C4-2B (cell line): ENCODE measurements at regions not wholly inside any gene's neighbourhood (a gene's known extent, or its start where the extent isn't known, plus 50 kb on each side); places are given as distances from the start of the nearest gene placed in this dataset.

ENCODE experiments used
- H3K27ac ChIP-seq: fragments of 450-650 bp; 2 replicates; pipeline ENCODE4 v1.5.1; 2017
- ZFX ChIP-seq: fragments of 450-650 bp; IDR thresholded peaks from 2 replicates; pipeline ENCODE4 v1.6.1; 2017
- TF ChIP-seq, protein P1 (sequence below): fragments of 450-650 bp; conservative IDR thresholded peaks from 2 replicates; pipeline ENCODE4 v1.5.1; 2017; ENCODE audit warnings: mild to moderate bottlenecking

DNA sequence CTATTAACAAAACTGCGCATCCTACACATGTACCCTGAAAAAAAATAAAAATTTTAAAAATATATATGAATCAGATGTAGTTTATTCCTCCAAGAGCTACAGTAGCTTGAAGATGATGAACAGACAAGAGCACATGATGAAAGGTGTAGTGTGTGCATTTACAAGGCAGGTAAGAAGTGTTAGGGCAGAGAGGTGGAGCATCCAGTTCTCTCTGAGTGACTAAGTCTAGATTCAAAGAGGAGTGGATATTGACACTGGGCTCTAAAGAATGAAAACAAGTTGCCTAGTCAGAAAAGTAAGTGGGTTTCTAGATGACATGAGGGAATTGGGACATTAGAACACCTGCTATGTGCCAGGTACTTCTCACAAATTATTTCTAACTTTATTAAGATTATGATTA lies 76.0 kb upstream of the CARD18 start:
- no peak overlapping the region for H3K27ac ChIP-seq
- no peak for TF ChIP-seq ZFX
- TF ChIP-seq, protein P1, sequence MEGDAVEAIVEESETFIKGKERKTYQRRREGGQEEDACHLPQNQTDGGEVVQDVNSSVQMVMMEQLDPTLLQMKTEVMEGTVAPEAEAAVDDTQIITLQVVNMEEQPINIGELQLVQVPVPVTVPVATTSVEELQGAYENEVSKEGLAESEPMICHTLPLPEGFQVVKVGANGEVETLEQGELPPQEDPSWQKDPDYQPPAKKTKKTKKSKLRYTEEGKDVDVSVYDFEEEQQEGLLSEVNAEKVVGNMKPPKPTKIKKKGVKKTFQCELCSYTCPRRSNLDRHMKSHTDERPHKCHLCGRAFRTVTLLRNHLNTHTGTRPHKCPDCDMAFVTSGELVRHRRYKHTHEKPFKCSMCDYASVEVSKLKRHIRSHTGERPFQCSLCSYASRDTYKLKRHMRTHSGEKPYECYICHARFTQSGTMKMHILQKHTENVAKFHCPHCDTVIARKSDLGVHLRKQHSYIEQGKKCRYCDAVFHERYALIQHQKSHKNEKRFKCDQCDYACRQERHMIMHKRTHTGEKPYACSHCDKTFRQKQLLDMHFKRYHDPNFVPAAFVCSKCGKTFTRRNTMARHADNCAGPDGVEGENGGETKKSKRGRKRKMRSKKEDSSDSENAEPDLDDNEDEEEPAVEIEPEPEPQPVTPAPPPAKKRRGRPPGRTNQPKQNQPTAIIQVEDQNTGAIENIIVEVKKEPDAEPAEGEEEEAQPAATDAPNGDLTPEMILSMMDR = no peak

DNA sequence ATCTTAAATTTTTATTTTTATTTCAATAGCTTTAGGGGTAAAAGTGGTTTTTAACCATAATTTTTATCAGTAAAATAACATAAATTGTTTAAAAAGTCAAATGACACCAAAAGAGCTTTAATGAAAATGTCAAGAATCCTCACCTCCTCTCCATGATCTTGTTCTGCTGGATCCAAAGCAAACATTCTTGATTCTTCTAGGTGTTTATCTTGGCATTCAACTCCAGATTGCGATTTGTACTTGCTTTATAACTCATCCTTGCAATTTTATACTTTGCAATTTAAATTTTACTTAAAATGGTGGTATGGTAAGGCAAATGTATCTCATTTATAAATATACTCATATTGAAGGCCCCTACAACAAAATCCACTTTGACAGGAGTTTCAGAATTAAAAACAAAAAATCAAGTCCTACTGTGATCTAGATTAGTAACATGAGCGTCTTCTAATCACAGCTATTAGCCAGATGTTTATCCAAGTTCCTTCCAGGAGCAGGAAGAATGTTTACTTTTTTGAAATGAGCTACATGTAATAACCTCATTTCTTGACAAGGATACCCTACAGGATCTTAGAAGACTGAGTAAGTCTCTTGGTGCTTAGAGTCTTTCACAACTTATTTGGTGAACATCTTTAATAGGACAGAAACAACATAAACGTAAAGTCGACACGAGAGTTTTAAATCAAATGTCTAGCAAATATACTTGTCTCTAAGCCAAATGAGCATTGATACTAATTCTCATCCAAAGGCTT lies 72.4 kb upstream of the CARD18 start:
- TF ChIP-seq ZFX = no peak
- TF ChIP-seq, protein P1 = no peak
- no peak overlapping the region for H3K27ac ChIP-seq

DNA sequence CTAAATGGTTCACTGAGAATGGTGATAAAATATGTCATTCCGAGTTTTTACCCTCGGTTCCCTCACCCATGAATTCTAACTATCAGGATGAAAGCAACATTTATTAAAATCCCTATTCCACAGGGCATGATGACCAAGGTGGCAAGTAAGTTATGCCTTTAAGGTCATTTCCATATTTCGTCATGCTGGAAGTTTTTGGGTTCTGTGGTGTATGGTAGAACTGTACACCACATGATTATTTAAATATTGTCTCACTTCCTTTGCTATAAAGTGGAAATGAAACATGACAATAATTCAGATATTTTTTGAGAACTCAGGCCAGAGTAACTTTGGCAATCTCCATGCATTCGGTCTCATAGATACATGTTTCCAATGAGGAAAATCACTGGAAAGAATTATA lies 68.5 kb upstream of the CARD18 start:
- TF ChIP-seq ZFX = no peak
- TF ChIP-seq, protein P1 = no peak
- H3K27ac ChIP-seq = no peak overlapping the region

DNA sequence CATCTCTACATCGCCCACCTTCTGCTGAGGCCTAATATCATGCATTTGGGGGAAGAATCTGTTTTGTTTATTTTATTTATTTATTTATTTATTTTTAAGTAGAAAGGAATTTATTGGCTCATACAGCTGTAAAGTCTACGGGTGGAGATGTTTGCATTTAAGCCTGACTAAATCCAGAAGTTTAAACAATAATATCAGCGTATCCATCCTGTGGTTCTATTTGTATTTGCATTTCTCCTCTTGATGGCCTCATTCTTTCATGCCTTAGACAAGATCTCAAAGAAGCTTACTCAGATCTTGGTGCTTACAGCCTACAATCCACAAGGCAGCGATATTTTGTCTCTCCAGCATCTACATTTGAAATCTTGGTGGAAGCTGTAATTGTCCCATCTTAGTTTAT lies 67.1 kb upstream of the CARD18 start:
- no peak for TF ChIP-seq ZFX
- TF ChIP-seq, protein P1 = no peak

DNA sequence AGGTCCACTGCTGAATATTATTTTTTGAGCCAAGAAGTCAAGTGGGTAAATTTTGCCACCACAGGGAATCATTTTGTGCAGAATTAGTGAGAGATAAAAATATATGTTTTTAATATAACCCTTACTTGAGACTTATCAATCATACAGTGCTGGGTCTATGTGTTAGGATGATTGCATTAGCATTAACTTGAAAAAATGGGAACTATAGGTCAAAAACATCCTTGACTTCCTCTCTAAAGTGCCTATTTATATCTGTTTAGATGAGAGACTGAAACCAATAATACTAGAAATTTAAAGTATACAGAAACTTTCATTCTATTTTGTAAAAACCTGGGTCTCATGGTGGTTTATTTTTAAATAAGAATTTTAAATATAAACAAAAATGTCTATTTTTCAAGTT lies 65.1 kb upstream of the CARD18 start:
- TF ChIP-seq, protein P1 = no peak
- TF ChIP-seq ZFX = no peak
- no peak overlapping the region for H3K27ac ChIP-seq

More for the DNA sequence above, 67.1 kb upstream of the CARD18 start:
- no peak overlapping the region for H3K27ac ChIP-seq

DNA sequence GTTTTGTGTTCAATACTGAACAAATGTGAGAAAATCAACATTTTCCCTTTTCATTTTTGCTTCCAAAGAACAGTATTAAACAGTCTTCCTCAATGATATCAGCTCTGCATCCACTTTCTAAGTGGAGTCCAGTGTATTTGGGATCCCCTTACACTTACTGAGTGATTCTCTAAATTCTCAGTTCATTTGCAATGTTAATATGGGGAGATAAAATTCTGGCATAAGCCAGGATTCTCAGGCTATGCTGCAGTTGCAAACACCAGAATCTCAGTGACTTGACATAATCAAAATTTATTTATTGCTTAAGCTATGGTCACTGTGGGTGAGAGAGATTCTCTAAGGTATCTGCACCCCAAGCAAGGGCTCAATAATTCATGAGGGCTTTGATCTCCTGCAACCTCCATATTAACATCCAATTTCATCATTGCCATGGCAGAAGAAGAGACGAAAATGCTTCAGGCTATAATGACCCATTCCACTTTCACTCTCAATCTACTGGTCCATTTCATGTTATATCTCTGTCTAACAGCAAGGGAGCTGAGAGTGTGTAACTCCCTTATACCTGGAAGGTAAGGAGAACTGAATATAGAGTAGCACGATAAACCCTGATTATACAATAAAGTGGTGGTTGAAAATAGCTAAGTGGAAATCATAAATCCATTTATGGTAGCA lies 64.1 kb upstream of the CARD18 start:
- no peak overlapping the region for H3K27ac ChIP-seq
- TF ChIP-seq ZFX = no peak
- TF ChIP-seq, protein P1 = no peak

DNA sequence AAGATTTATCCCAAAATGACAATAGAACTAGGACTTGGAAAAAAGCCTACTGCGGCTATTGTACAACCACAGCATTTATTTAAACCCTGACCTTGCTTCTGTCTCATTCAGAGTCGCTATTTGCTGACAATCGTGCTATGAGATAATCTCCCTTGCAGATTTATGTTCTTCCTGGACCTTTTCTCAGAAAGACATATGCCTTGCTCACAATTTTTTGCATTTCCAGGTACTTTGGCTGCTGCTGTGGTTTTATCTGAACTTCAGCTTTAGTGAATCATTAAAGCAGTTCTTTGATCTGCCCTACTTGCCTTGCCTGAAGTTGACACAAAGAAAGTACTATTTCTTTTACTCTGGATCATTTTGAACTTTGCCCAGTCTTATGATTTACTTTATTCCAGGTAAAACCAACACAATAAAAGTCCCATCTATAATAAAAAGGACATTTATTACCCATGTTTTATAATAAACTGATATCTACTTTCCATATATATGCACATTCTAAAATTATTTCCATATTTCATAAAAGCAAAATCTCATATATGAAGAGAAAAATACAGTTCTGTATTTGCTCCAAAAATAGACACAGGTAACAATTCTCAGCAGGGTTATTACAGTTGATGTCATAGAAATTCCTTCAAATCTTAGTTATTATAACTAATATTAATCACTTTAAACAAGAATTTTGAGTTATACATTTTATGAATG lies 63.4 kb upstream of the CARD18 start:
- no peak overlapping the region for H3K27ac ChIP-seq
- TF ChIP-seq ZFX = no peak
- TF ChIP-seq, protein P1 = no peak
